IPS-NIHi7 (cell line): ENCODE measurements at regions not wholly inside any gene's neighbourhood (a gene's known extent, or its start where the extent isn't known, plus 50 kb on each side); places are given as distances from the start of the nearest gene placed in this dataset.

Experiments
- DNase-seq: peaks from one replicate; pipeline ENCODE4 v3.0.0; 2012; ENCODE audit warnings: mixed read lengths; ENCODE audit errors: extremely low spot score

DNA sequence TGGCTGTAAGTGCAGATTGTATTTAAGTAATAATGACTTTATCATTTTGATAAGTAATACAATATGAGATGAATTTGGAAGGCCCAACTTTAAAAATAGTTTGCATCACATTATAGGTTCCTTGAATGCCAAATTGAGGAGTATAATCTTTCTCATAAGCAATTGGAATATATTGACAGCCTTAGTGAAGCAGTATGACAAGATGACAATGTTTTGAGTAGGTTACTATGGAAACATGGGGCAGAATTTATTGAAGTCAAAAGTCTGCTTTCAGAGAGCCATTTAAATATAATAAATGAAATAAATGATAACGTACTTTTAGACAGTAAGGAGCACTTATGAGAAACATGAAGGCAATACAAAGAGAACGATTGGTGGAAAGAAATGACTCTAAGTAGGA is 776.4 kb downstream of the TECRL start:
- no peak for DNase-seq

DNA sequence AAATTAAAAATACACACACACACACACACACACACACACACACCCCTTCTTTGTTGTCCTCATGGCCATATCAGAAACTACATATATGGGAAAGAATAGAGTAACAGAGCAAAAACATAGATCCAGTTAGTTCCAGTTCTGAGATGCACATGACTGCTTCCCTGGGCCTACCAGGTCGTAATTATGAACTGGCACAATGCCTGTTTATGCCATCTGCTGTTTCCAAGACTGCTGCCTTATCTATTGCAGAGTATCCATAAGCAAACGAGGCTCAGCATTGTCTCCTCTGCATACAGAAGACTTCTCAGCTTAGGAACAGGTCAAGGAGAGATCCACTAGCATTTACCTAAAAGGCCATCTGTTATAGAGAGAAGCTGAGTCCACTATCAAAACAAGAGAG is 789.0 kb downstream of the TECRL start:
- no peak for DNase-seq

DNA sequence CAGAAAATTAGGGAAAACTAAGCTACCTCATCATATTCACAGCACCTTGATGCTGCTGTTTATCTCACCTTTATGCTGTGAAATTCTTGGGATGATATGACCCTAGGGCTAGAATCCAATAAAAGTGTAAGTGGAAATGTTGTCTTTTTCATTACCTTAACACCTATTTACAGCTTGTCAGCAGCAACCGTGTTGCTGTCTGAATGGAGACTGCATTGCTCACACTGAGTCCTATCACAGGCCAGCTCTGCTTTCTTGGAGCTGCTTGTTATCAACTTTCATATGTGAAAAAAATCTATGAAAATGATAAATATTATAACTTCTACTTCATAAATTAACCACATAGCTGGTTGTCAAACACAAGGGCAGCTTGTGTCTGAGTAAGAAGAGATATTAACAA is 789.5 kb downstream of the TECRL start:
- no peak for DNase-seq

DNA sequence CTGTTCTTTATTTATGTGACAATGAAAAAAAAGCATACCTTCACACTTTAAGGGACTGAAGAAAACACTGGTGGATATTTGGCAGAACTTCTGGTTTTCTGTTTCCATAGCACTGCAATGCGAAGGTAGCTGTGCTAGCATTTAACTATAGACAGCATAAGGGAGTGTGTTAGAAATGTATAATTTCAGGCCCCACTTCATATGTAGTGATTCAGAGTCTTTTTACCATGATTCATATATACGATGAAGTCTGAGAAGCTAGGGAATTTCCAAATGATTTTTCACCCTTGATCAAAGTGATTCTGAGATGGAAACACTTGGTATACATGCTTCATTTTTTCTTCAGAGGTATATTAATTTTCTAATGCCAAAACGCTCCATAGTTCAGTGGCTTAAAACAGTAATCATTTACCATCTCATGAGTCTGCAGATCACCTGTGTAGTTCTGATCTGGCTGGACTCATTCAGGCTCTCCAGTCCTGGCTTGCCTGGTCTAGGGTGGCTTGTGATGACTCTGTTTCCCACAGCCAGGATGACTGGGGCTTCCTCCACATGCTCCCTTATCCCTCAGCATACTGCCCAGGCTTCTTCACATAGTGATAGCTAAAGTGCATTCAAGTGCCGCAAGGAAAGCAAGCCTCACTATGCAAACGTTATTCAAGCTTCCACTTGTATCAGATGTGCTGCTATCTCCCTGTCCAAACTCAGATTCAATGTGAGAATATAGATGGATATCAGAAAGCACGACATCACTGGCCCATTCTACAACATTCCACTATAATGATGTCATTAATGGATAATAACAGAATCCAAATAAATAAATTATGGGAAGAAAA is 790.1 kb downstream of the TECRL start:
- no peak for DNase-seq

DNA sequence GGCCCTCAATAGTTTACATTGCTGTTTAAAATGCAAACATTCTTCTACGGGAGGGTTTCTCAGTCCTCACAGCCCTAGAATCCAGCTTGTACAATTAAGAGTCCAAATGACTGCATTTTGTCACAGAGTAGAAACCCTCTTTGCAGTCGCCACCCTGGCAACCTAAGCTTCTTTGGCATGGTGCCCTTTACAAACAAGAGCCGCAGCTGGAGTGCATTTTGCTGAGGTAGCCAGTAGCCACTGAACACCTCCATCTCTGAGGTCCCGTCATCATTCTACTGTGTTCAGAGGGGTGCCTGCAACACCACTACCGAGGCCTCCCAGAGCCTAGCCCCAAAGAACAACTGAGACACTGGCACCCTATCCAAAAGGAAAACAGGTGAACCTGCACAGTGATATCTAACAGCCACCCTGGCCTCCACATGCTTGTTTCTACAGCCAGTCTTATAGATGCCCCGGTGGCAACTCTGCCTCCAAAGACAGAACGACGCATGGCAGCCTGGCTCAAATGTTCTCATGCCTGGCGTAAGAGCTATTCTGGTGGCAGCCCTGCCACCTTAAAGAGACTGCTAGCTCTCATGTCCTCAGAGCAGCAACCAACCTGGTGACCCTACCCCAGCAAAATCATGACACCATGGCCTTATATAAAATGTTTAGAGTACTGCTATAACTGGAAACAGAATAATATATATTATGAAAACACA is 801.9 kb downstream of the TECRL start:
- DNase-seq, result no peak

DNA sequence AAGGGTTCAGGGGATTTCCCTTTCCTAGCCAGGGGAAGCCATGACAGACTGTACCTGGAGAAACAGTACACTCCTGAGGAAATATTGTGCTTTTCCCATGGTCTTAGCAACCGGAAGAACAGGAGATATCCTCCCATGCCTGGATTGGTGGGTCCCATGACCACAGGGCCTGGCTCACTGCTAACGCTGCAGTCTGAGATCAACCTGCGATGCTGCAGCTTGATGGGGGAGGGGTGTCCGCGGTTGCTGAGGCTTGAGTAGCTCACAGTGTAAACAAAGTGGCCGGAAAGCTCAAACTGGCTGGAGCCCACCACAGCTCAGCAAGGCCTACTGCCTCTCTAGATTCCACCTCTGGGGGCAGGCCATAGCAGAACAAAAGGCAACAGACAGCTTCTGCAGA is 819.5 kb downstream of the TECRL start:
- no peak for DNase-seq

DNA sequence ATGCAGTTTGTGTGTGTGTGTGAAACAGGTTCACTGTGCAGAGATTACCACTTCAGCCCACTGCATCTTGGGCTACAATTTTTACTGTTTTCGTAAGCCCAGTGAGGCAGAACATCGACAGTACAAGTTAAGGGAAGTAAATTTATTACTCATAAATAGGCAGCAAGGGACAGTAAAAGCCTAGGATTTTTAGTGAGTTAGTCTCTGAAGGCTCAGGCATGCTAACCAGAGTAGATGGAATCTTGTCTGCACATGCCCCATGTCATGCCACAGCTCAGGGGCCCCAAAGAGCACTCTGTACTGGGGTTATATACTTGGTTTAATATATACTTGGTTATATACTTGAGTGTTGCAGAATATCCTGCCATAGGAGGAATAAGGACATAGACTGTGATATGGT is 825.7 kb downstream of the TECRL start:
- no peak for DNase-seq

DNA sequence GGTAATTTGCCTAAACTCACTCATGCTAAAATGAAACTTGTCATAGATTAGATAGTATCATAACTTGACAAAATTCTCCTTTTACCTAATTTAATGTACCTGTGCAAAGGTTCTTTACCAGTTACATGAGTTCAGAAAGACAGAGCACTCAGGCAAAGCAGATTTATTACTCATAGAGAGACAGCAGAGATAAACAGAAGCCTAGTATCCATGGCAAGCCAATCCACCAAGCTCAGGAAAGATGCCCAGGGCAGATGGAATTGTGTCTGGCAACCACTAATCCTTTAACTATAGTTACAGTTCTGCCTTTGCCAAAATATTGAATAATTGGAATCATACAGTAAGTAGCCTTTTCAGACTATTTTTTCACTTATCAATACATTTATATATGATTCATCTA is 826.2 kb downstream of the TECRL start:
- no peak for DNase-seq

DNA sequence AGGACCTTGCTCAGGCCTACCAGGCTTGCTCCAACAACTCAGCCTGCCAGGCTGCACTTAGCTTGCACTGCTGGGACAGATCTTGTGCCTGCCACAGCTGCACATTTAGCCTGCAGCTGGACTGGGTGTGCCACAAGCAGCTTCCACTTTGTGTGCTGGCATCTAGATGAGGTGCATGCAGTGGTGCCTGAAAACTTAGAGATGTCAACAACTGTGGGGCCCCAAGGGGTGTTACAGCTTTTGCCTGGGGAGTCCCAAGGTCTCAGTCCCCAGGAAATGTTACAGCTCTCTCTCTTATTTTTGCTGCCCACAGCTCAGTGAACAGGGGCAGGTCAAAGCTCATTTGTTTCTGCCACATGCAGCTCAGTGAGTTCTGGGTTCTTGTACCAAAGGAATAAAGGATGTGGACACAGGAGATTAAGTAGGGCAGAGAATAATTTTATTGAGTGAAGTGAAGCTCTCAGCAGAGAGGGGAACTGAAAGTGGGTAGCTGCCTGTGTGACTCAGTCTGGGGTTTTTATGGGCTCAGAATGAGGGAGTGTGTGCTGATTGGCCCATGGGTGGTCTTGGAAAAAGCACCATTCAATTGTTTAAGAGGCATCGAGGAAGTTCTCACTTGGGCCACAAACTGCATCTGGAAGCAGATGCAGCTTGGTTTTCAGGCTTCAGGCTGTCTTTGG is 828.3 kb downstream of the TECRL start:
- DNase-seq, result no peak

DNA sequence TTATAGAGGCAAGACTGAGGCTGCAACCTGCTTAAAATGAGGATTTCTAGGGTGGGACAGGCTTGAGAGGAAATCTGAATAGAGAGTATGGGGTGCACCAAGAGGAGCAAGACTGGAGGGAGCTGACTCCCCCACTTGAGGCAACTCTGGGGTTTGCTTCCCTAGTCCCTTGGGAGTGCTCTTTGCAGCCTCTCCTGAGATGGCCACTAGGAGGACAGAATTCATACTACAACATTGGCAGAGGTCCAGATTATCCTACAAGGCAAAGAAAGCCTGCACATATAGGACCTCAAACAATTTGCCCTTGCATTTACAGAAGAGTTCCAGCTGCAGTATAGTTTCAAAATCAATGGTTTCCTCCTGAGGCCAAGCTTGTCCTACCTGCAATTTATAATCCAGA is 830.9 kb downstream of the TECRL start:
- no peak for DNase-seq

DNA sequence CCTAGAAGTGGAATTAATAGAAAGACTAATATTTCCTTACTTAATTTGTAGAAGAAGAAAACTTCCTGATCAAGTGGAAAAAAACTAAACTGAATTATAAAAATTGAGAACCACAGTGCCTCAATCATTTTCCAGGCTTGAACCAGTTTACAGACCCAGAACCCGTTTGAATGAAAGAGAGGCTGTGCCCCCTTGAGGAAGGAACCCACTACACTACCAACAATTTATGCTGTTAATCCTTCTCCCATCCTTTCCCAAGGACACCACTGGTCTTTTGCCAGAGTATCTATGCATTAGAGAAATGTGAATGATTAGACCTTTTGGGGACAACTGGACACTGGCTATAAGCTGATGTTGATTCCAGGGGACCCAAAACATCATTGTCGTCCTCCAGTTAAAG is 842.6 kb downstream of the TECRL start:
- no peak for DNase-seq

DNA sequence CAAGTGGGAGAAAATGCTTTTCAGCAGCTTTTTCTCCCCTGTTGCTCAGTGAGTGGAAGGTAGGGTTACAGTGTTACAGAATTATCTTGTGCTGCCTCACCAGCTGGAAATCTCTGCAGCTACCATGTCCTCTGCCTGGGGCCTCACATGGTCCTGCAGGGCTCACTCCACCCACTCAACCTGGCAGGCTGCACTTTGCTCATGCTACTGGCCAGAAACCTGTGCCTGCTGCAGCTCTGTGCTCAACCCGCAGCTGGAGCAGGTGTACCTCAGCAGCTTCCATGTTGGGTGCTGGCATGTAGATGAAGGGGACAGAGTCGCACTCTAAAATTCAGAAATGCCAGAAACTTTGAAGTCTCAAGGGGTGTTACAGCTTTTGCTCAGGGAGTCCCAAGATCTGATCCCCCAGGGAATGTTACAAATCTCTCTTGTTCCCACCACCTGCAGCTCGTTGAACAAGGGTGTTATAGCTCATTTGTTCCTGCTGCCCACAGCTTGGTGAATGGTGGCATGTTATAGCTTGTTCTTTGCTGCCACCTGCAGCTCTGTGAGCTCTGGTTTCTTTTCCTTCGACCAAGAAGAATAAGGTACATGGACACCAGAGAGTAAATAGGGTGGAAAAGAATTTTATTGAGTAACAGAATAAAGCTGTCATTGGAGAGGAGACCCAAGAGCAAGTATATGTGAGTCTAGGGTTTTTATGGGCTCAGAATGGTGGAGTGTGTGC is 845.8 kb downstream of the TECRL start:
- DNase-seq, result no peak

DNA sequence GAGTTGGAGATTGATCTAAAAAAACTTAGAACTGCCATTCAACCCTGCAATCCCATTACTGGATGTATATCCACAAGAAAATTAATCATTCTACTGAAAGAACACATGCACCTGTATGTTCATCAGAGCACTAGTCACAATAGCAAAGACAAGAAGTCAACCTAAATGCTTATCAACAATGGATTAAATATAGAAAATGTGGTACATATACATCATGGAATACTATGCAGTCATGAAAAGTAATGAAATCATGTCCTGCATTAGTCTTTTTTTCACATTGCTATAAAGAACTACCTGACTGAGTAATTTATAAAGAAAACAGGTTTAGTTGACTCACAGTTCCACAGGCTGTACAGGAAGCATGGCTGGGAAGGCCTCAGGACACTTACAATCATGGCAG is 850.5 kb downstream of the TECRL start:
- DNase-seq, result no peak

DNA sequence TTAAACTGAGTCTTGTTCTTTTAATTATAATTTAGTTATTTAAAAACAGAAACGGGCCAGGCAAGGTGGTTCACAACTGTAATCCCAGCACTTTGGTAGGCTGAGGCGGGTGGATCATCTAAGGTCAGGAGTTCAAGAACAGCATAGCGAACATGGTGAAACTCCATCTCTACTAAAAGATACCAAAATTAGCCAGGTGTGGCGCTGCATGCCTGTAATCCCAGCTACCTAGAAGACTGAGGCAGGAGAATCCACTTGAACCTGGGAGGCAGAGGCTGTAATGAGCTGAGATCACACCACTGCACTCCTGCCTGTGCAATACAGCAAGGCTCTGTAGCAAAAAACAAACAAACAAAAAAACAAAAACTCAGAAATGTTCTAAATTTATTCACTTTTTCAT is 852.9 kb downstream of the TECRL start:
- DNase-seq, result no peak

DNA sequence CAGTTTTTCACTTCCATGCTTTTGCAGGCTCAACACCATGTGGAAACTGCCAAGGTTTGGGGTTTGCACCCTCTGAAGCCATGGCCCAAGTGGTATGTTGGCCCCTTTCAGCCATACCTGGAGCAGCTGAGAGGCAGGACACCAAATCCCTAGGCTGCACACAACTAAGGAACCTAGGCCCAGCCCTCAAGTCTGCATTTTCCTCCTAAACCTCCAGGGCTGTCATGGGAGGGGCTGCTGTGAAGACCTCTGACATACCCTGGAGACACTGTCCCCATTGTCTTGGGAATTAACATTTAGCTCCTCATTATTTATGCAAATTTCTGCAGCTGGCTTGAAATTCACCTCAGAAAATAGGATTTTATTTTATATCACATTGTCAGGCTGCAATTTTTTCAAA is 856.1 kb downstream of the TECRL start:
- DNase-seq, result no peak

DNA sequence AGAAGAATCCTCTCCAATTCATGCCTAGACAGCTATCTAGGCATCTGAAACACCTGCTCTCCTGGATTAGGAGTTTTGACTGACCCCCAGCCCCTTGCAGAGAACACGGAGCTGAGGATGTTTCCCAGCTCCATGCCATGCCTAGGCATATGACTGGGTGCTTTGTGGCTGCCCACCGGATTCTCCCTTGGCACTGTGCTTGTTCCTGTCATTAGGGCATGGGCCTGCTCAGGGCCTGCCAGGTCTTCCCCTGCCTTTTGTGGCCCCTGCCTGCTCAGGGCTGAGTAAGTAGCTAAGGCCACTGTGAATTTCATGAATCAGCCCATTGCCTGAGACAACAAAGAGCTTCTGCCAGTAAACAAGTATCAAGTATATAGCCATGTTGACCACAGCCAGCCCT is 867.4 kb downstream of the TECRL start:
- no peak for DNase-seq

DNA sequence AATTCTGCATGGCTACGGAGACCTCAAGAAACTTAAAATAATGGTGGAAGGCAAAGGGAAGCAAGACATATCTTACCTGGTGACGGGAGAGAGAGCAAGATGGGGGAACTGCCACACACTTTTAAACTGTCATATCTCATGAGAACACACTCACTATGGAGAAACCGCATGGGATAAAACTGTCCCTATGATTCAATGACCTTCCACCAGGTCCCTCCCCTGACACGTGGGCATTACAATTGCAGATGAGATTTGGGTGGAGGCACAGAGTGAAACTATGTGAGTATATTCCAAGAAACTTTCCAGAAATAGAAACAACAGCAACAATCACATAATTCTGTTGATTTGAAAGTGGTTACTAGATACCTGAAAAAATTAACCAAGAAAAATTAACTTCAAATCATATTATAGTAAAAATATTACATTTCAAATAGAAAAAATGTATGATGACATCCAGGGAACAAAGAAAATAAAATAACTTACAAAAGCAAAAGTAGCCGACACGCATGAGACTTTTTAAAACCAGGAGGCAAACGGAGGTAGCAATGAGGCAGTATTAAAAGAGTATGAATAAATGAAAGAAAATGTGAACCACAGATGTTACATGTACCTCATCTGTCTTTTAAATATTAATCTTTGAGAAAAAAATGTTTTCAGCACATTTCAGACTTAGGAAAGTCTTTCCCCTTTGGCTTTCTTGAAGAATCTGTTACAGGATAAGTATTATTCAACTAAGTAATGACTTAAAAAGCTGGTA is 879.5 kb downstream of the TECRL start:
- DNase-seq, result no peak

DNA sequence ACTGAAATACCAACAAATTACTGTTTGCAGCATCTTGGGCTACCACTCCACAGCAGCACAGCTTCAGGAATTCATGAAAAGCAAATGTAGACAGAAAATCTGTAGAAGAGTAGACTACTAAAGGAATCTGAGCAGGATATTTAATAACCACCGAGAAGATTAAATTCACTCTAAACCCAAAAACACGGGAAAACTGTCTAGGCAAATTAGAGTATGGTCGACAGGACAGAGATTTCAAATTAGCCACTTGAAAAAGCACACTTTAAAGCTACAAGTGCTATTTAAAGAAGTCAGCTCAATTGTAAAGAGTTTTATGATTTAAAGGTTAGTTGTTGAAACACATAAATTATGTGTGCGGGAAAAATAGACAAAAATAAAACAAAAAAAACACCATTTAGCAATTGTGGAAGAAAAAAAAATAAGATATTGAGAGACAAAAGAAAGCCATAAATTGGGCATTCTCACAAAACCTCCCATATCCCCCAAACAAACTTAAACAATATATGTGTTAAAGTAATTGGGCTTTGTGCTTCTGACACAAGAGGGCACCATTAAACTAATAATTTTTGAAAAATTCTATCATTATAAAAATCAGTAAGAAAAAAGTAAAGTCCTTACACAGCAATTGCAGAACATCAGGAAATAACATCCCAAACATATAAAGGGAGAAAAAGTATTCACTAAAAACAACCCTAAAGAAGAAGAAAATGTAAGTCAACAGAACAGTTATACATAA is 880.8 kb downstream of the TECRL start:
- DNase-seq, result no peak

DNA sequence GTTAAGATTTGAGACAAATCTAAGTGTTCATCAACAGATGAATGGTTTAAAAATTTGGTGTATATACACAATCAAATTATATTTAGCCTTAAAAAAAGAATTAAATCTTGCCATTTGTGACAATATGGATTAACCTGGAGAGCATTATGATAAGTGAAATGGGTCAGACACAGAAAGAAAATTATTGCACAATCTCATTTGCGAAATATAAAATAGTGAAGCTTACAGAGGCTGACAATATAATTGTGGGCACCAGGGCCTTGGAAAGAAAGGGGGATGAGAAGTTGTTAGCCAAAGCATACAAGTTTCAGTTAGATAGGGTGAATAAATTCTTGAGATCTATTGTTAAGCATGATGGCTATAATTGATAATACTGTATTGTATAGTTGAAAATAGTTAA is 883.0 kb downstream of the TECRL start:
- no peak for DNase-seq

DNA sequence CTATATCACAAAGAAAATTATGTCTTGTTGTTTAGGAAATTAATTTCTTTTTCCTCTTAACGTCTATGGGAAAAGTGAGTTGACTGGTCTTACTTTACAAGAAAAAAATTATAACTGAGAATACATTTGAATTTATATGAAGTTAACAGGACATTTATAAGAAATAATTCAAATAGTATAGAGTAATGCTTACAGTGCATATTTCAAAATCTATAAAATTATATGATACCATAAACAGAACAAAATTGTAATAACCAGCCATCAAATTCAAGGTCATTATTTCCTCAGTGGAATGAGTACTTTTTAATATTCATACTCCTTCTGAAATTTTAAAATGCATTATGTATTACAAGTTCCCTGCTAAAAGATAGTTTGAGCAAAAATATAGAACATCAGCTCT is 884.5 kb downstream of the TECRL start:
- DNase-seq, result no peak
